ENCODE measurements at regions not wholly inside any gene's neighbourhood (a gene's known extent, or its start where the extent isn't known, plus 50 kb on each side); places are given as distances from the start of the nearest gene placed in this dataset.

GRCh38 chr2:144190908-144191605 lies 328.9 kb downstream of the ZEB2 start:
- CTCF ChIA-PET: no interaction called here
- BruUV-seq (replicated peaks): no TSS peak

GRCh38 chr2:144183727-144184126 lies 336.2 kb downstream of the ZEB2 start:
- Mint-ChIP-seq H3K27ac (ENCODE audit: unreplicated experiment) (no peak overlapping the region), H3K36me3 (ENCODE audit: insufficient read depth, unreplicated experiment) (no peaks in the 10 kb centered on the region), H3K9me3 (ENCODE audit: low read depth, unreplicated experiment) (no peaks in the 10 kb centered on the region), H3K4me1 (ENCODE audit: low read depth, unreplicated experiment) (peaks cover 13% of the 10 kb centered on the region), H3K27me3 (ENCODE audit: unreplicated experiment) (no peaks in the 10 kb centered on the region), H3K4me3 (ENCODE audit: low read depth, unreplicated experiment) (no peak overlapping the region)
- no TSS peak for BruUV-seq (replicated peaks)
- no peak for DNase-seq
- CTCF ChIA-PET: interaction anchor here (1.6 kb wide), 1 partner anchor 21 kb away, joined by 3 read pairs; no protein-coding TSS in a partner anchor
- TF ChIP-seq, protein P1, sequence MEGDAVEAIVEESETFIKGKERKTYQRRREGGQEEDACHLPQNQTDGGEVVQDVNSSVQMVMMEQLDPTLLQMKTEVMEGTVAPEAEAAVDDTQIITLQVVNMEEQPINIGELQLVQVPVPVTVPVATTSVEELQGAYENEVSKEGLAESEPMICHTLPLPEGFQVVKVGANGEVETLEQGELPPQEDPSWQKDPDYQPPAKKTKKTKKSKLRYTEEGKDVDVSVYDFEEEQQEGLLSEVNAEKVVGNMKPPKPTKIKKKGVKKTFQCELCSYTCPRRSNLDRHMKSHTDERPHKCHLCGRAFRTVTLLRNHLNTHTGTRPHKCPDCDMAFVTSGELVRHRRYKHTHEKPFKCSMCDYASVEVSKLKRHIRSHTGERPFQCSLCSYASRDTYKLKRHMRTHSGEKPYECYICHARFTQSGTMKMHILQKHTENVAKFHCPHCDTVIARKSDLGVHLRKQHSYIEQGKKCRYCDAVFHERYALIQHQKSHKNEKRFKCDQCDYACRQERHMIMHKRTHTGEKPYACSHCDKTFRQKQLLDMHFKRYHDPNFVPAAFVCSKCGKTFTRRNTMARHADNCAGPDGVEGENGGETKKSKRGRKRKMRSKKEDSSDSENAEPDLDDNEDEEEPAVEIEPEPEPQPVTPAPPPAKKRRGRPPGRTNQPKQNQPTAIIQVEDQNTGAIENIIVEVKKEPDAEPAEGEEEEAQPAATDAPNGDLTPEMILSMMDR (IDR thresholded peaks at IDR 0.05; ENCODE audit: unreplicated experiment): no peak
- intact Hi-C loops (cut with micrococcal nuclease; ENCODE audit: unreplicated experiment): no loop called here

More at GRCh38 chr2:144190908-144191605, 328.9 kb downstream of the ZEB2 start:
- no peak overlapping the region for H3K4me3 Mint-ChIP-seq (ENCODE audit: low read depth, unreplicated experiment)
- peaks cover 10% of the 10 kb centered on the region for H3K4me1 Mint-ChIP-seq (ENCODE audit: low read depth, unreplicated experiment)
- TF ChIP-seq, protein P1 (IDR thresholded peaks at IDR 0.05; ENCODE audit: unreplicated experiment): no peak
- intact Hi-C loops (cut with micrococcal nuclease; ENCODE audit: unreplicated experiment): loop anchor here (10.0 kb wide), 1 partner anchor 1564 kb away; no protein-coding TSS in a partner anchor
- H3K36me3 Mint-ChIP-seq (ENCODE audit: insufficient read depth, unreplicated experiment): no peaks in the 10 kb centered on the region
- DNase-seq: no peak
- H3K9me3 Mint-ChIP-seq (ENCODE audit: low read depth, unreplicated experiment): no peaks in the 10 kb centered on the region
- no peak overlapping the region for H3K27ac Mint-ChIP-seq (ENCODE audit: unreplicated experiment)
- H3K27me3 Mint-ChIP-seq (ENCODE audit: unreplicated experiment): no peaks in the 10 kb centered on the region

GRCh38 chr2:144181001-144181400 lies 338.9 kb downstream of the ZEB2 start:
- H3K9me3 Mint-ChIP-seq (ENCODE audit: low read depth, unreplicated experiment): no peaks in the 10 kb centered on the region
- CTCF ChIA-PET: no interaction called here
- TF ChIP-seq, protein P1 (IDR thresholded peaks at IDR 0.05; ENCODE audit: unreplicated experiment): no peak
- intact Hi-C loops (cut with micrococcal nuclease; ENCODE audit: unreplicated experiment): no loop called here
- no peak overlapping the region for H3K27ac Mint-ChIP-seq (ENCODE audit: unreplicated experiment)
- no peaks in the 10 kb centered on the region for H3K27me3 Mint-ChIP-seq (ENCODE audit: unreplicated experiment)
- H3K36me3 Mint-ChIP-seq (ENCODE audit: insufficient read depth, unreplicated experiment): no peaks in the 10 kb centered on the region
- H3K4me1 Mint-ChIP-seq (ENCODE audit: low read depth, unreplicated experiment): peaks cover 3% of the 10 kb centered on the region
- BruUV-seq (replicated peaks): no TSS peak
- DNase-seq: no peak
- H3K4me3 Mint-ChIP-seq (ENCODE audit: low read depth, unreplicated experiment): no peak overlapping the region

GRCh38 chr2:144180131-144180530 lies 339.8 kb downstream of the ZEB2 start:
- no peaks in the 10 kb centered on the region for H3K27me3 Mint-ChIP-seq (ENCODE audit: unreplicated experiment)
- no peaks in the 10 kb centered on the region for H3K4me1 Mint-ChIP-seq (ENCODE audit: low read depth, unreplicated experiment)
- BruUV-seq (replicated peaks): no TSS peak
- intact Hi-C loops (cut with micrococcal nuclease; ENCODE audit: unreplicated experiment): no loop called here
- no peaks in the 10 kb centered on the region for H3K9me3 Mint-ChIP-seq (ENCODE audit: low read depth, unreplicated experiment)
- TF ChIP-seq, protein P1 (IDR thresholded peaks at IDR 0.05; ENCODE audit: unreplicated experiment): no peak
- DNase-seq: no peak
- H3K4me3 Mint-ChIP-seq (ENCODE audit: low read depth, unreplicated experiment): no peak overlapping the region
- CTCF ChIA-PET: no interaction called here
- H3K27ac Mint-ChIP-seq (ENCODE audit: unreplicated experiment): no peak overlapping the region
- H3K36me3 Mint-ChIP-seq (ENCODE audit: insufficient read depth, unreplicated experiment): no peaks in the 10 kb centered on the region
